Neutrophil (primary cell): ENCODE measurements at regions not wholly inside any gene's neighbourhood (a gene's known extent, or its start where the extent isn't known, plus 50 kb on each side); places are given as distances from the start of the nearest gene placed in this dataset.

ENCODE experiments used
- H3K27ac ChIP-seq: fragments of 200-600 bp; sonication (generic); 2 replicates; pipeline ENCODE4 v1.5.1; 2016; ENCODE audit warnings: mild to moderate bottlenecking, moderate library complexity
- H3K27me3 ChIP-seq: fragments of 200-600 bp; sonication (generic); 2 replicates; pipeline ENCODE4 v1.6.0; 2016; ENCODE audit warnings: mild to moderate bottlenecking
- H3K36me3 ChIP-seq: fragments of 200-600 bp; sonication (generic); 2 replicates; pipeline ENCODE4 v1.5.1; 2017
- H3K4me1 ChIP-seq, 2 experiments: fragments of 200-600 bp in 1 of 2; sonication (generic) in 1 of 2; 1 replicate in 1 of 2; 2 replicates in 1 of 2; pipeline versions ENCODE4 v1.5.1 to v1.6.1; 2013 to 2016; ENCODE audit warnings: low read depth in 1 of 2, low read length in 1 of 2, mild to moderate bottlenecking in 1 of 2, moderate library complexity in 1 of 2; ENCODE audit not compliant: control insufficient read depth in 1 of 2, insufficient read depth in 1 of 2
- H3K4me3 ChIP-seq, 2 experiments: fragments of 200-600 bp in 1 of 2; sonication (generic) in 1 of 2; 1 replicate in 1 of 2; 2 replicates in 1 of 2; pipeline ENCODE4 v1.5.1; 2013 to 2016; ENCODE audit warnings: low read depth in 1 of 2, low read length in 1 of 2, mild to moderate bottlenecking in 1 of 2, moderate library complexity in 1 of 2
- H3K9me3 ChIP-seq: fragments of 200-600 bp; sonication (generic); 2 replicates; pipeline ENCODE4 v1.5.1; 2016
- TF ChIP-seq, protein P1 (sequence below): fragments of 200-600 bp; sonication (generic); IDR thresholded peaks from 2 replicates; pipeline ENCODE4 v1.5.1; 2016; ENCODE audit warnings: antibody characterized with exemption

DNA sequence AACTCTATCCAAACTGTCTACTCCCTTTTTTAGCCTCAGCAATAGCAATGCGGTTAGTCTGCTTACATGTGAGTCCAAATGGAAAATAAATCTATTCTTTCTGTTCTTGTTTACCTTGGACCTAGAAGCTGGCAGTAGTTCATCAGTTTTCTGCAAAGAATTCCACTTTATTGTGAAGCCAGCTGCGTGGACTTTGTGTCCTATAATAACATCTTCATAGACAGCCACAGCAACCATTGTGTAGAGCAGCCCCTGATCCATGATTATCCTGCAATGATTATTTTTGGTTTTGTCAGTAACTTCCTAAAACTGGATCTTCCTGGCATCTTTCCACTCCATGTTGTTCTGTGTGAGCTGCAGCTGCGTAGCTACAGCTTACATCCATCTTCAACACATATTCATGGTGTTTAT is 408.7 kb downstream of the NUF2 start:
- TF ChIP-seq, protein P1, sequence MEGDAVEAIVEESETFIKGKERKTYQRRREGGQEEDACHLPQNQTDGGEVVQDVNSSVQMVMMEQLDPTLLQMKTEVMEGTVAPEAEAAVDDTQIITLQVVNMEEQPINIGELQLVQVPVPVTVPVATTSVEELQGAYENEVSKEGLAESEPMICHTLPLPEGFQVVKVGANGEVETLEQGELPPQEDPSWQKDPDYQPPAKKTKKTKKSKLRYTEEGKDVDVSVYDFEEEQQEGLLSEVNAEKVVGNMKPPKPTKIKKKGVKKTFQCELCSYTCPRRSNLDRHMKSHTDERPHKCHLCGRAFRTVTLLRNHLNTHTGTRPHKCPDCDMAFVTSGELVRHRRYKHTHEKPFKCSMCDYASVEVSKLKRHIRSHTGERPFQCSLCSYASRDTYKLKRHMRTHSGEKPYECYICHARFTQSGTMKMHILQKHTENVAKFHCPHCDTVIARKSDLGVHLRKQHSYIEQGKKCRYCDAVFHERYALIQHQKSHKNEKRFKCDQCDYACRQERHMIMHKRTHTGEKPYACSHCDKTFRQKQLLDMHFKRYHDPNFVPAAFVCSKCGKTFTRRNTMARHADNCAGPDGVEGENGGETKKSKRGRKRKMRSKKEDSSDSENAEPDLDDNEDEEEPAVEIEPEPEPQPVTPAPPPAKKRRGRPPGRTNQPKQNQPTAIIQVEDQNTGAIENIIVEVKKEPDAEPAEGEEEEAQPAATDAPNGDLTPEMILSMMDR, result no peak
- Histone ChIP-seq H3K27me3 (no peaks in the 10 kb centered on the region), H3K36me3 (no peaks in the 10 kb centered on the region), H3K27ac (no peak overlapping the region), H3K4me3 (no peak overlapping the region), H3K4me1 (no peaks in the 10 kb centered on the region), H3K9me3 (no peaks in the 10 kb centered on the region)

DNA sequence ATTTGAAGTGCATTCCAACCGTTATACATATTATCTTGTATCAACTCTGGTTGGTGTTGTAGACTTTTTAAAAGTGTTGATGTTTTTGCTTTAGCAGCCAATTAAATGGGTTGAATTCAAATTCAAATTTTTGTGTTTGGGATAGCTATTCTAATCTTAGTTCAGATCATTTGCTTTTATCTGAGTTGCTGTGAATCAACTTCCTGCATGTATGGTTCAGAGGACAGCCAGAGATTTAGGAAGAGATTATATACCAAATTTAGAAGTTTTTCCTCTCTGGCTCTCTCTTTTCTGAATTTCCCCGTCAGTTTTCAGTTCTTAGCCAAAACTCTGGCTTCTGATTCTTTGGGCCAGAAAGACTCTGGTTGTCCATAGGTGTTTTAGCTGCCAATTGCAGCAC is 415.5 kb downstream of the NUF2 start:
- H3K4me3 ChIP-seq, result no peak overlapping the region
- no peaks in the 10 kb centered on the region for H3K27me3 ChIP-seq
- H3K9me3 ChIP-seq, result no peaks in the 10 kb centered on the region
- H3K36me3 ChIP-seq, result no peaks in the 10 kb centered on the region
- H3K27ac ChIP-seq, result no peak overlapping the region
- TF ChIP-seq, protein P1, result no peak
- no peaks in the 10 kb centered on the region for H3K4me1 ChIP-seq

DNA sequence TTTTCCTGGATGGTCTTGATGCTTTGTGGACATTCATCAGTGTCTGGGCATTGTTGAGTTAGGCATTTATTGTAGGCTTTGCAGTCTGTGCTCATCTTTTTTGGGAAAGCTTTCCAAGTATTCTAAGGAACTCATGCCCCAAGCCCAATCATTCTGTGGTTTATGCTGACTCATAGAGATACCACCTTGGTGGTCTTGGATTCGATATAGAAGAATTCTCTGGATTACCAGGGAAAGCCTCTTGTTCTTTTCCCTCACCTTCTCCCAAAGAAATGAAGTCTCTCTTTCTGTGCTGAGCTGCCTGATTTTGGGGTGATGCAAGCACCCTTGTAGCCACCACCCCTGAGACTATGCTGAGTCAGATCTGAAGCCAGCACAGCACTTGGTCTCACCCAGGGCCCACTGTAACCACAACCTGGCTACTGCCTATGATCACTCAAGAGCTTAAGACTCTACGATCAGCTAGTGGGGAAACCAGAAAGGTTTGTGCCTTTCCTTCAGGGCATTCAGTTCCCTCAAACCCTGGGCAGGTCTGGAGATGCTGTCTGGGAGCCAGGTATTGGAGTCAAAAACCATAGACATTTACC is 422.6 kb downstream of the NUF2 start:
- Histone ChIP-seq H3K9me3 (no peaks in the 10 kb centered on the region), H3K27ac (no peak overlapping the region), H3K4me3 (no peak overlapping the region), H3K4me1 (no peaks in the 10 kb centered on the region), H3K36me3 (no peaks in the 10 kb centered on the region), H3K27me3 (no peaks in the 10 kb centered on the region)
- TF ChIP-seq, protein P1, result no peak

DNA sequence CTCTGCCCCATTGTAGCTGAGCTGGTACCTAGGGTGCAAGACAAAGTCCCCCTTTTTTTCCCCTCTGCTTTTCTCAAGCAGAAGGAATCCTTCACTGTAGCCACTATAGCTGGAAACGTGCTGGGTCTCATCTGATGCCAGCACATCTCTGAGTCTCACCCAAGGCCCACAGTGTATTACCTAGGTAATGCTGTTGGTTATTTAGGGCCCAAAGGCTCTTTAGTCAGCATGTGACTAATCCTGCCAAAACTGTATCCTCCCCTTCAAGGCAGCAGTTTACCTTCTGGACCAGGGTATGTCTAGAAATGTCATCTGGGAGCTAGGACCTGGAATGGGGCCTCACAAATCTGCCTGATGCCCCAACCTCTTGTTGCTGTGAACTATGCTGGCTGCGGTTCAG is 423.4 kb downstream of the NUF2 start:
- Histone ChIP-seq H3K9me3 (no peaks in the 10 kb centered on the region), H3K4me3 (no peak overlapping the region), H3K27ac (no peak overlapping the region), H3K4me1 (no peaks in the 10 kb centered on the region), H3K27me3 (no peaks in the 10 kb centered on the region), H3K36me3 (no peaks in the 10 kb centered on the region)
- TF ChIP-seq, protein P1, result no peak

DNA sequence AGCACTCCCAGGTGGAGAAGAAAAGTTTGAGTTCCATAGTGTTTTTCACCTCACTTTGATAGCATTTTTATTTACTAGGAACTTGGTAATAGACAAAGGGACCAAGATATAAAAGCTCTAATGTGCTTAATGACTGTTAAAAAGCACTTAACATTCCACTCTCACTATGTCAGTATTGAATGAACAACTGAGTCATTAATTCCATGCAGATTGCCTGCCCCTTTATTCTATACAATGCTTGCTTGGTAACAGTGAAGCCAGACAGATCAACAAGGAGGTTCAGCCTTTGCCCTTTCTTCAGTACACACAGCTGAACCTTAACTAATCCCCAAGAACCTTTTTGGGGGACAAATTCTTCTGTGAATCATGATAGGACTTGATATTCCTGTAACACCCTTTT is 425.5 kb downstream of the NUF2 start:
- no peaks in the 10 kb centered on the region for H3K9me3 ChIP-seq
- H3K36me3 ChIP-seq, result no peaks in the 10 kb centered on the region
- no peaks in the 10 kb centered on the region for H3K4me1 ChIP-seq
- TF ChIP-seq, protein P1, result no peak
- no peaks in the 10 kb centered on the region for H3K27me3 ChIP-seq
- H3K4me3 ChIP-seq, result no peak overlapping the region
- H3K27ac ChIP-seq, result no peak overlapping the region

DNA sequence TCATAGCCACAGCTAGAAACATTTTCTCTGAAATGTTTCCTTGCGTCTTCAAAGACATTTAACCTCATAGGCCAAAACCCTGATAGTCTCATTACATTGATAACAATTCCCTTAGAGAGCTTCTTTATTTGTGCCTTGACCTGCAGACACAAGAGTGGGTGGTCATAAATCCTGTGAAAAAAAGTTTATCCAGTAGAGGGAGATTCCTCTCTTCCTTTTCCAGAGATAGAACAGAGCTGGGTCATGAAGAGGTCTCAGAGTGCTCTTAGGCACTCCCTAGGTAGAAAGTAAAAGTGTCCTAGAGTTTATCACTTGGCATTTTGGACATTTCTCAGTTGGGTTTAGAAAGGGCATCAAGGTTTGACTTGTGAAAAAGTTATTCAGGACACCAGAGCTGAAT is 426.1 kb downstream of the NUF2 start:
- H3K4me3 ChIP-seq, result no peak overlapping the region
- no peak overlapping the region for H3K27ac ChIP-seq
- H3K27me3 ChIP-seq, result no peaks in the 10 kb centered on the region
- TF ChIP-seq, protein P1, result no peak
- H3K4me1 ChIP-seq, result no peaks in the 10 kb centered on the region
- H3K36me3 ChIP-seq, result no peaks in the 10 kb centered on the region
- H3K9me3 ChIP-seq, result no peaks in the 10 kb centered on the region
